ENCODE measurements at regions not wholly inside any gene's neighbourhood (a gene's known extent, or its start where the extent isn't known, plus 50 kb on each side); places are given as distances from the start of the nearest gene placed in this dataset.
A peak's percentile ranks its signal among the peaks of the same experiment; 100 is the strongest.

DNA sequence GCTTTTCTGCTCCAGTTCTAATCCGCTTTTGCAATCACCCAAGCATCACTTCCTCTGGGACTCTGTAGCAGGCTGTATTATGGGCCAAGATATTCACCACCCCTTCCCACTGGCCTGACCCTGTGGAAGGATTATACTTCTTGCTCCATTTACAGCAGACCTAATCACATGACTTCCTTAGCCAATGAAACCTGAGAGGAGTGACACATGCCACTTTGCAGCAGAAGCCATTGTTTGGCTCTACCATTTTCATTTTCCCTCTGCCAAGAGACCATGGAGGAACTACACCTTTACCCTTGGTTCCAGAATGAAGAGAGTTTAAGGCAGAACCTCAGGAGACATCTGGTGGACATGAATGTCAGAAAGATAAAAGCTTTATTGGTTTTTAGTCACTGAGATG is 134.9 kb upstream of the HSD17B12 start:
- no peak for DNase-seq (ENCODE audit: low spot score)
- H3K4me3 ChIP-seq, result no peak overlapping the region
- no peak for TF ChIP-seq CTCF (IDR thresholded peaks at IDR 0.05)
- H3K27ac ChIP-seq, result no peak overlapping the region

DNA sequence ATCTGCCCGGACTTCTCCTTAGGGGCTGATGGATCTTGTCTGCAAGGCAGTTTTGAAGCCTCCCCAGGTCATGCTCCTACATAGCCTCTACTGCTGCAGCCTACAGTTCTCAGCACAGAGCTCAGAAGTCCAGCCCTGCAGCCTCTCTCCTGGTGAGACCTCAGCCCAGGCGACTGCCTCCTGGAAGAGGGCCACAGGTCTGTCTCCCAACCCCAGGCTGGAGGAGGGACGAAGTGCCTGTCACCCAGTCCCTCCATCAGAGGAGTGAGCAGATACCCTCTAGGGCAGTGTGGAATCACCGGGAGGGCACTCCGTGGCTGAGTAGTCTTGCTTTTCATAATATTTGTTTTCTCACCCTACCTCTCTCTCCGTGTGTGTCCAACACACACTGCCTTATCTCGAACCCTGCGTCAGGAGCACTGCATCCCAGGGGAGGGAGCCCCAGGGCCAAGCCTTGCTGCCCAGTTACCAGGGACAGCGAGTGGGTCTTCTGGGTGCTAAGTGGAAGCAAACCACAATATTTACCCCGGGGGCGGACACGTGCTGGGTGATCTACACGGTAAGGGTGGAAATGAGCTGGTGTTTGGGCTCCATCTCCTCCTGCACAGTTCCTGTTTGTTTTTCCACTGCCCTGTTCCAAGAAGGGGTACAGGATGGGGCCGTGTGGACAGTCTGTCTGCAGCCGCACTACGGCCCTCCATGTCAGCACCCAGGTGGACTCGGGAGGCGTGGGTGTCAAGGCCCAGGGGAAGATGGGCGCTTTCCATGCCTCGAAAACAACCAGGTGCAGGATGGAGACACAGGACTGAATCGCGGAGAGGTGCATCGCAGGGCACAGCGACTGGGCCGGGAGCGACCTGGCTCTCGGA is 133.7 kb upstream of the HSD17B12 start:
- Histone ChIP-seq H3K27ac (no peak overlapping the region), H3K4me3 (peak overlapping the region; percentile 58)
- no peak for DNase-seq (ENCODE audit: low spot score)
- no peak for TF ChIP-seq CTCF (IDR thresholded peaks at IDR 0.05)

DNA sequence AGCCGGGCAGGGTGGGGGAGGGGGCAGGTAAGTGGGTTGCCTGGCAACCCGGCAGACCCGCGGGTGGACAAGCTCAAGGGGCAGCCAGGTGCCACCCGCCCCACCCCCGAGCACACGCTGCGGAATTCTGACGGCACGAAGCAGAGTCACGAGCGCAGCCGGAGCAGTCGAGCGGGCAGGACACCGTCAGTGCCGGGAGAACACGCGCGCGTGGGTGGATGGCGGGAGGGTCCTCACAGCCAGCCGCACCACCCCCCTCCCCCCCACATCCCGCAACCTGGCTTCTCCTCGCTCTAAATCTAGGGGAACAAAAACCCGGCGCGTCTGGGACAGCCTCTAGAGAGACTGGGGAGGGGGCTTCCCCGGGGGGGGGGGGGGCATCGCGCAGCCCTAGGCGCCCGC is 133.1 kb upstream of the HSD17B12 start:
- TF ChIP-seq CTCF (IDR thresholded peaks at IDR 0.05), result no peak
- Histone ChIP-seq H3K4me3 (peak overlapping the region; percentile 58), H3K27ac (no peak overlapping the region)
- DNase-seq (ENCODE audit: low spot score), result no peak

DNA sequence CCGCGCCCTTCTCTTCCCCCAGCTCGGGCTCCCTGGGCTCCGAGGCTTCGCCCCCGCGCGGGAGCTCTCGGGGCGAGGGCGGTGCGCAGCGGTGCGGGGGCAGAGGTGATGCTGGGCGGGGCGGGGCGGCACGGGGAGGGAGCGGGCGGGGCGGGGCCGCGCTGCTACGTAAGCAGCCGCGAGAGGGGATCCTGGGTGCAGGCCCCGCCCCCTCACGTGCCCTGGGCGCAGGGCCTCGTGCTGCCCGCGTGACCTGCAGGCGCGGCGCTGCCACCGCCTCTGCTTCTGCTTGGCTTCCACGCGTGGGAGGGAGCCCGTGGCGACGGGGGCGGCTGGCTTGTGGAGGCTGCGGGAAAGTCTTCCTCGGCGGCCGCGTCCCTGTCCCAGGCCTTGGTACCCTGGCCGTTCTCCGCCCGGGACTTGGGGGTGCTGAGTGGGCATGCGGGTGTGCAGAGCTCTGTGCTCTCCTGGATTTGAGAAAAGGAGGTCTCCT is 132.6 kb upstream of the HSD17B12 start:
- peak overlapping the region; percentile 58 for H3K4me3 ChIP-seq
- no peak for TF ChIP-seq CTCF (IDR thresholded peaks at IDR 0.05)
- DNase-seq (ENCODE audit: low spot score), result no peak
- H3K27ac ChIP-seq, result no peak overlapping the region

DNA sequence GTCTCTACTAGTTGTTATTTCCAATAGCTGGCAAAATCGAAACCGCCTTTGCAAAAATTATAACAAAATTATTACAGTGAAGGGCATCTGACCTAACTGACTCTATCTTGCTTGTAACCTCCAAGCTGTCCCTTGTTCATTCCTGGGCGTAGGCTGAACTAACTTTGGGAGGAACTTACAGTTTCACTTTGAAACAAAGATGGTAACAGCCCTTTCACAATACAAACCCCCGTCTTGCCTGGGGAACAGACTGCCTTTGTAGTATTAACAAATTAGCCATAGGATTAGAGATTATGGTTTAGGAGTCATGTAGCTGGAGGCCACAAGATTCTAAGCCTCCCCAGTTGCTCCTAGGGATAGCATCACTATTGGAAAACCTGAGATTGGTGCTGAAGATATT is 131.6 kb upstream of the HSD17B12 start:
- H3K4me3 ChIP-seq, result no peak overlapping the region
- no peak overlapping the region for H3K27ac ChIP-seq
- no peak for DNase-seq (ENCODE audit: low spot score)
- TF ChIP-seq CTCF (IDR thresholded peaks at IDR 0.05), result no peak

GRCh38 chr11:43549624-43550023 is 130.9 kb upstream of the HSD17B12 start:
- Histone ChIP-seq H3K4me3 (no peak overlapping the region), H3K27ac (no peak overlapping the region)
- no peak for TF ChIP-seq CTCF (IDR thresholded peaks at IDR 0.05)
- DNase-seq (ENCODE audit: low spot score), result no peak

- Histone ChIP-seq H3K27ac (no peak overlapping the region), H3K4me3 (no peak overlapping the region)
- no peak for TF ChIP-seq CTCF (IDR thresholded peaks at IDR 0.05)
- no peak for DNase-seq (ENCODE audit: low spot score)
Observed at GRCh38 chr11:43550714-43551113, 129.8 kb upstream of the HSD17B12 start.
